Fibroblast of mammary gland (primary cell): ENCODE measurements at regions not wholly inside any gene's neighbourhood (a gene's known extent, or its start where the extent isn't known, plus 50 kb on each side); places are given as distances from the start of the nearest gene placed in this dataset.

ENCODE experiments used
- DNase-seq: peaks from one replicate; pipeline ENCODE4 v3.0.0-alpha.2; 2010; ENCODE audit warnings: low read depth
- H3K4me3 ChIP-seq: 2 replicates; pipeline ENCODE4 v1.5.1; 2011; ENCODE audit warnings: low read depth, mild to moderate bottlenecking, low read length, moderate library complexity; ENCODE audit not compliant: control insufficient read depth
- TF ChIP-seq, protein P1 (sequence below): conservative IDR thresholded peaks from 2 replicates; pipeline ENCODE4 v1.5.1; 2011; ENCODE audit warnings: low read depth, low read length, inconsistent platforms; ENCODE audit not compliant: control insufficient read depth, insufficient read depth

- TF ChIP-seq, protein P1, sequence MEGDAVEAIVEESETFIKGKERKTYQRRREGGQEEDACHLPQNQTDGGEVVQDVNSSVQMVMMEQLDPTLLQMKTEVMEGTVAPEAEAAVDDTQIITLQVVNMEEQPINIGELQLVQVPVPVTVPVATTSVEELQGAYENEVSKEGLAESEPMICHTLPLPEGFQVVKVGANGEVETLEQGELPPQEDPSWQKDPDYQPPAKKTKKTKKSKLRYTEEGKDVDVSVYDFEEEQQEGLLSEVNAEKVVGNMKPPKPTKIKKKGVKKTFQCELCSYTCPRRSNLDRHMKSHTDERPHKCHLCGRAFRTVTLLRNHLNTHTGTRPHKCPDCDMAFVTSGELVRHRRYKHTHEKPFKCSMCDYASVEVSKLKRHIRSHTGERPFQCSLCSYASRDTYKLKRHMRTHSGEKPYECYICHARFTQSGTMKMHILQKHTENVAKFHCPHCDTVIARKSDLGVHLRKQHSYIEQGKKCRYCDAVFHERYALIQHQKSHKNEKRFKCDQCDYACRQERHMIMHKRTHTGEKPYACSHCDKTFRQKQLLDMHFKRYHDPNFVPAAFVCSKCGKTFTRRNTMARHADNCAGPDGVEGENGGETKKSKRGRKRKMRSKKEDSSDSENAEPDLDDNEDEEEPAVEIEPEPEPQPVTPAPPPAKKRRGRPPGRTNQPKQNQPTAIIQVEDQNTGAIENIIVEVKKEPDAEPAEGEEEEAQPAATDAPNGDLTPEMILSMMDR, result no peak
- DNase-seq, result no peak
- no peak overlapping the region for H3K4me3 ChIP-seq
These were observed 1528.7 kb downstream of the UQCRFS1 start for GRCh38 chr19:27684293-27684692.

DNA sequence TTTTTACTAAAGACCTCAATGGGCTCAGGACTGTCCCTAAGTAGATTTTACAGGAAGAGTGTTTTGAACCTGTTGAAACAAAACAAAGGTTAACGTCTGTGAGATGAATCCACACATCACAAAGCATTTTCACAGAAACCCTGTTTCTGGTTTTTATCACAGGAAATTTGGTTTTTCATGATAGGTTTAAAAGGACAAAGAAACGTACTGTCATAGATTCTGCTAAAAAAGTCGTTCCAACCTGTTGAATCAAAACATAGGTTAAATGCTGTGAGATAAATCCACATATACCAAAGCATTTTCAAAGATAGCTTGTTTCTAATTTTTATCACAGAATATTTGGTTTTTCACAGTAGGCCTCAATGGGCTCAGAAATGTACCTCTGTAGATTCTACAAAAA, 1531.0 kb downstream of the UQCRFS1 start:
- TF ChIP-seq, protein P1, result no peak
- DNase-seq, result no peak
- H3K4me3 ChIP-seq, result no peak overlapping the region

- TF ChIP-seq, protein P1, result no peak
- DNase-seq, result no peak
- H3K4me3 ChIP-seq, result no peak overlapping the region
These were observed 1533.0 kb downstream of the UQCRFS1 start for GRCh38 chr19:27679905-27680304.

GRCh38 chr19:27679399-27679798, 1533.6 kb downstream of the UQCRFS1 start:
- DNase-seq, result no peak
- TF ChIP-seq, protein P1, result no peak
- H3K4me3 ChIP-seq, result no peak overlapping the region

GRCh38 chr19:27676877-27677276, 1536.1 kb downstream of the UQCRFS1 start:
- no peak for DNase-seq
- H3K4me3 ChIP-seq, result no peak overlapping the region
- TF ChIP-seq, protein P1, result no peak

DNA sequence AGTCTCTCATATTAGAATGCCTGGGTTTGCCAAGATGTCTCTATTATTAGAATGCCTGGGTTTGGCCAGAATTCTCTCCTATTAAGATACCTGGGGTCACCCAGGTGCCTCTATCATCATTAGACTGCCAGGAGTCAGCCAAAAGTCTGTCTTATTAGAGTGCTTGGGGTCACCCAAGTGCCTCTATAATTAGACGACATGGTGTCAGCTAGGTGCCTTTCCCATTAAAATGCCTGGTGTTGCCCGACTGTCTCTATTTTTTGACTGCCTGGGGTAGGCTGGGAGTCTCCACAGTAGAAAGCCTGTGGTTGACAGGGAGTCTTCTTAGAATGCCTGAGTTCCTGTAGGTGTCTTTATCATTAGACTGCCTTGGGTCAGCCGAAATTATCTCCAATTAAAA, 1536.6 kb downstream of the UQCRFS1 start:
- H3K4me3 ChIP-seq, result no peak overlapping the region
- TF ChIP-seq, protein P1, result no peak
- DNase-seq, result no peak

DNA sequence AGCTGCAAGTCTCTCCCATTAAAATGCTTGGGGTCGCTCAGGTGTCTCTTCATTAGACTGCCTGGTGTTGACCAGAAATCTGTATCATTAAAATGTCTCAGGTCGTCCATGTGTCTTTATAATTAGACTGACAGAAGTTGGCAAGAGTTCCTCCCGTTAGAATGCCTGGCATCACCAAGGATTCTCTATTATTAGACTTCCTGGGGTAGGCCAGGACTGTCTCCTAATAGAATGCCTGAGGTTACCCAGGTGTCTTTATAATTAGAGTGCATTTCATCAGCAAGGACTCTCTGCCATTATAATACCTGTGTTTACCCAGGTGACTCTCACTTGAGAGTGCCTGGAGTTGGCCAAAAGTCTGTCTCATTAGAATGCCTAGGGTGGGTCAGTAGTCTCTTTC, 1537.2 kb downstream of the UQCRFS1 start:
- TF ChIP-seq, protein P1, result no peak
- H3K4me3 ChIP-seq, result no peak overlapping the region
- no peak for DNase-seq
